Suppressor macrophage treated with lipopolysaccharide for 4 hours (primary cell): ENCODE measurements at regions not wholly inside any gene's neighbourhood (a gene's known extent, or its start where the extent isn't known, plus 50 kb on each side); places are given as distances from the start of the nearest gene placed in this dataset.

Source experiments
- DNase-seq: peaks from one replicate; pipeline ENCODE4 v3.0.0-alpha.2; 2020

DNA sequence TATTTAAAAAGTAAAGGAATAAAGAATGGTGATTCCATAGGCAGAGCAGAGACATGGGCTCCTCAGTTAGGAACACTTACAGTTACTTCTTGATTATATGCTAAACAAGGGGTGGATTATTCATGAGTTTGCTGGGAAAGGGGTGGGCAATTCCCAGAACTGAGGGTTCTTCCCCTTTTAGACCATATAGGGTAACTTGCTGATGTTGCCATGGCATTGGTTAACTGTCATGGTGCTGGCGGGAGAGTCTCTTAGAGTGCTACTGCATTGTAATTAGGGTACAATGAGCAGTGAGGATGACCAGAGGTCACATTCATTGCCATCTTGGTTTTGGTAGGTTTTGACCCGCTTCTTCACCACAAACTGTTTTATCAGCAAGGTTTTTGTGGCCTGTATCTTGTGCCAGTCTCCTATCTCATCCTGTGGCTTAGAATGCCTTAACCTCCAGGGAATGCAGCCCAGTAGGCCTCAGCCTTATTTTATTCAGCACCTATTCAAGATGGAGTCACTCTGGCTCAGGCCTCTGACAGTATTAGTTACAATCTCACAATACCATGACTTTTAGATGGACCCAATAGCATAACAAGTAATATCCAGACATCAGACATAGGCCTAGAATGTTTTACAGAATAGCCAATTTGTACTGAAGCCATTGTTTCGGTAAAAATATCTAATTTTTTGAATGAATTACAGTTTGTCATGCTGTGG, 106.8 kb downstream of the ZBTB18 start:
- peak; percentile 23 for DNase-seq

DNA sequence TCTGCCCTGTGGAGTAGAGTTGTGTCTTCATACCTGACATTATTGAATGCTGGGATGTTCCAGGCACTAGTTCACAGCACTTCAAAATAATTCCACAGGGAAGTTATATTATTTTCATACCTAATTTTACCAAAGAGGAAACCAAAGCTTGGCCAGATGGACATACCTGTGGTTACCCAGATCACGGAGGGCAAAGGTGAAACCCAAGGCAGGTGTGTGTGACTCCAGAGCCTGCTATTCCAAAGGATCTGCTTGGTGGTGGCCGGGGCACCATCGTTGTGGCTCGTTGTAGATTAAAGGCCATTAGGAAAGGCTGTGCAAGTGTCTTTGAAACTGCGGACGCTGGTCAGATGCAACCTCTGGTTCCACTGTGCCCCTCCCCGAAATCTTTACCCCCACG, 108.6 kb downstream of the ZBTB18 start:
- no peak for DNase-seq

DNA sequence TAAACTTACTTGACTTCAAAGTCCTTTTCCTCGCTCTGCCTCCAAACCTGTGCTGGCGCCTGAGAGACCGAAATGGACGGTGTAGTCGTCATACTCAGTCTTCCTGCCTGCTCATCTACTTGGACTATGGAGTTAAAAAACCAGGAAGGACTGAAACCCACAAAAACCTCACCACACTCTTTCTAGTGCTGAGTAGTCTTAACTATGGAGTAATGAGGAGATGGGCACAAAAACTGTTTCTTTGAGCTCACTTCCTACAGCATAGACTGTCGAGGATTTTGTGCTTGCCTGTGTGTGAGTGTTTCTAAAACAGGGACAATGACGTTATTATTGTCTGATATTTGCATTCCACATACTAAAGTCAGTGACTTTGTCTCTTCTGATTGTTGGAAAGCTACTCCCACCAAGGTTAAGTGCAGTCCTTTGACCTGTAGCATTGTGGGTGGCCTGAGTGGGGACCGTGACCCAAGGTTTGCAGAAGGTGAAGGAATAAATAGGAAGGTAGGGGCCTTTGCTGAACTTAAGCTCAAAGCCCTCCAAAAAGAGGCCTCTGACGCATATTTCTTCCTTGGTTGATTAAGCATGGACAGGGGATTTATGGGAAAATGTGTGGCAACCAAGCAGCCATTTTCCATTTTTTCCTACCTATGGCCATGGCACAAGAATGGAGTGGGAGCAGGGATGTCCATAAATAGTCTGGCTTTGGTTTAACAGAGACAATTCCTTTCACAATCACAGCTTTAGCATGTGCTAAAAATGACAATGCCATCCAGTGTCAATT, 109.6 kb downstream of the ZBTB18 start:
- DNase-seq: peak; percentile 58

DNA sequence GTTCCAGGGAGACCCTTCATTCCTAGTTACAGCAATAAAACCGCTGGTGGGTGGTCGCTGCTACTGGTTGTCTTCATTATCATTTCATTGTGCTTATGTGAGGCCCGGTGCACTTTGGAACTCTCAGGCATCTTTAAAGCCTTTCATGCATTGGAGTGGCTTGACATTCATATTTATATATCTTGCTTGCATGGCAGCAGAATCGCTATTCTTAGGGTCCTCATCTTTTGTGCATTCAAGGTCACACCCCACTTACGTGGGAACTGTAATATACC, 110.1 kb downstream of the ZBTB18 start:
- DNase-seq: no peak

DNA sequence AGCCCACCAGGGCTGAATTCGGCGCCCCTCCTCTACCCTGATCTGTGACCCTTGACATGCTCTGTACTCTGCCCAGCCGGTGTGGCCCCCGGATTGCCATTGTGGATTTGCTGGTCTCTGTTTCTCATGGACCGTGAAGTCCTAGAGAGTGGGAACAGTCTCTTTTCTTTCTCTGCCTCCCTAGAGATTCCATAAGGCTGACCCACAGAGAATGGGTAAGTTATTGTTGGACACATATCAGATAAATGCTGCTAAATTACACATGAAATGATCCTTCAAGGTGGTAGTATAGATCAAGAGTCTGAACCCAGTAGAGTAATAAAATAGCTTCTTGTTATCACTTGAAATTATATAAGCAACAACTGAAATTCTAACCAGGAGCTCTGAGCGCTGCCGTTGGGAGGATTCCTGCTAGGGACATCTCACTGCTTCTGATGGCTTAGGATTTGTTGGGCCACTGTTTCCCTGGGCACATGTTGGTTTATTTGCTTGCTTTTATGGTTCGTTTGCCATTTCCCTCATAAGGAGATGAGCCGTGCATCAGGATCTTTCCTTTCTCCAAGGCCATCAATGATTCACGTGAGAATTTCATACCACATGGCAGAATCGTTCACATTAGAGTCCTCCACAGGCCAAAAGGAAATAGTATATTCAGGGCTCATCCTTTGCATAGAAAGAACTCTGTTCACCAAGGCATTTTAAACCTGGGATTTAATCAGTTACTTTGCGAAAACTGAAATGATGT, 111.9 kb downstream of the ZBTB18 start:
- DNase-seq: no peak

DNA sequence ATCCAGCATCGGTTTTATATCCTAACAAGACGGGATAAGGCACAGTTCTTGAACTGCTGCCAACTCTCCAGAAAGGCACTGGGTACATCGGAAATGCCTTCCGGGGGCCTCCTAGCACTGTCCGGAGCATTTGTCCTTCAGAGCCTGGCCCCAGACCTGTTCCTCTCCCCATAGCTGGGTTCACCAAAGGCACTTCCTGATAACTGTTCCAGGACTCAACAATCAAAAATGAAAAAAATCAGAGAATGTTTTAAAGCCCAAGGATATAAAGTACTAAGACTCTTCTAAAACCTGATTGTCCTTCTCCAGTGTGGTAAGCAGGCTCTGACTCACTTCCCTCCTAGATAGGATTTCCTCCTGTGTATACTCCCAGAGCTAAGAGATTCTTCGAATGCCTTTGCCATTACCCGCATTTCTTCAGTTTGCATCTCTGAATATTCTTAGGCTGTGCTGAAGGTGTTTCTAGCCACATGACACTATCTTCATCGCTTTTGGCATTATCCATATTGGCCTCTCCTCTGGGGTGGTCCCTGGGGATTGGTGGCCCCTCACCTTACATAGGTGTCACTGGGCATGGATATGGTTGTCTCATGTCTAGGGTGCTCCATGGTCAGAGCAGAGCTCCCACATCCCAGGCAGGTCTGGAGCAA, 112.9 kb downstream of the ZBTB18 start:
- DNase-seq: no peak

DNA sequence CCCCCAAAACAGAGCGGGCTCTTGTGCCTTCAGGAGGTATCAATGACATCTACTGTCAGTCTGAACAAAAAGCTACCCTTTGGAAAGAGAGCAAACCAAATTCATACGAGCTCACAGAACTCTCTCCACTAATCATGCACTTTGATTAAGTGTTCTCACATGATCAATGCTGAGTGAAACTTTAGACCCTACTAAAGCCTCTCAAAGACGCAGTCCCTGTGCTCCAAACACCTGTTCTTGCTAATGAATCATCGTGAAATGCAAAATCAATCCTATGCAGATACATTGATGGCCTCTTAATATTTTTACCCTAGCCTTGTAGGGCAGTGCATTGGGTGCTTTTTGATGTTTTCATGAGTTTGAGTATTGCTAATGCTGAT, 113.4 kb downstream of the ZBTB18 start:
- no peak for DNase-seq

DNA sequence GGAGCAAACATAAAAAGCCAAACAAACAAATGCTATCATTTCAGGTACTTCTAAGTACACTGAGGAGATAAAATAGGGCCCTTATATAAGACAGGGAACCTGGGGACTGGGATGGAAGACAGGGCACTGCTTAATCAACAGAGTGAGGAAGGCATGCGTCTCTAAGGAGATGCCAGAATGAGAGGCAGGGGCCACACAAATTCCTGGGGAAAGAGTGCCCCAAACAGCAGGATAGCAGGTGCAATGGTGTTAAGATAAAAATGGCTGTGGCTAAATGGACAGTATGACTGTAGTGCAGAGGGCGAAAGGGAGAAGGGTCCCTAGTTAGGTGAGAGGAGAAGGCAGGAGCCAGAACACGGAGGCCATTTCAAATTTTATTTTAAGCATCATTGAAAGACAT, 113.9 kb downstream of the ZBTB18 start:
- no peak for DNase-seq

DNA sequence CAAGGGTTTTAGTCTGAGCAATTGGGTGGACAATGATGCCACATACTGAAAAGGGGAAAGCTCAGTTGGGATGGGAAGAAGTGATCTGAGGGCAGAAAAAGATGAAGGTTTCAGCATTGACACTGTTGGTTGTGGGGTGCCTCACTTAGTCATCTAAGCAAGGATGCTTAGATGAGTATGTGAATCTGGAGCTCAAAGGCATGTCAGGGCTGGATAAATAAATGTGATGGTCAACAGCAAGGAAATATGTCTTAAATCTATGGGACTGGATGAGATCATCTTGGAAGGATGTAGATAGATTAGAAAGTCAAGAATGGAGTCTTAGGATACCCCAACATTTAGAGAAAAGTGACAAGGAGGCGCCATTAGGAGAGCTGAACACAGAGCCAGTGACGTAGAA, 114.6 kb downstream of the ZBTB18 start:
- DNase-seq: no peak

DNA sequence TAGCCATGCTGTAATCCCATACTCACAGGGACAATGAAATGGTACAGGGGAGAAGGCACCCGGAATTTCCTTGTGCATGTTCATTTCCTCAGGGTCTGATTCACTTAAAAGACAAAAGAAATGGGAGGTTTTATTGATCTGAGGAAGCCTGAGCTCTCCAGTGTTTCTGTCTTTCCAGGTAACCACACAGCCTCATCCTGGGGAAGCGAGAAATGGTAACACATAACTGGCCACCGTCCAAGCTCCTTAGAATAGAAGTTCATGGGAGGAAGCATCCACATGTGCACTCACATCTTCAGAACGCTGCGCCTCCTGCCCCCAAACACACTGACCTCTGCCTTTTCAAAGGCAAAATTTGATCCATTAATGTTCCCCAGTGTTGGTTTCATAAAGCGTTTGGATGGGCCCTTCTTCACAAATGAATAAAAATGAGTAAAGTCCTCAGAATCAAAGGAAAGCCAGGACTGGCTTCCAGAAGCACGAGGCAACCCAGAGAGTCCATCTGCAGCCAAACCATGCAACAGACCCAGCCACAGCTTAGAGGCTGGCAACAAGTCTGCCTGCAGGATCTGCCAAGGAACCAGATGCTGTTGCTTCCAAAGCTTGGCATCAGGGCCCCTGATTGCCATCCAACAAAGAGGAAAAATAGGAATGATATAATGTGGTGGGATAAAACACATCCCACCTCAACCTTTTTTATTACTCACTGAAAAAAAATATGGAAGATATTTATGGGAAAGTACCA, 120.3 kb downstream of the ZBTB18 start:
- DNase-seq: no peak

DNA sequence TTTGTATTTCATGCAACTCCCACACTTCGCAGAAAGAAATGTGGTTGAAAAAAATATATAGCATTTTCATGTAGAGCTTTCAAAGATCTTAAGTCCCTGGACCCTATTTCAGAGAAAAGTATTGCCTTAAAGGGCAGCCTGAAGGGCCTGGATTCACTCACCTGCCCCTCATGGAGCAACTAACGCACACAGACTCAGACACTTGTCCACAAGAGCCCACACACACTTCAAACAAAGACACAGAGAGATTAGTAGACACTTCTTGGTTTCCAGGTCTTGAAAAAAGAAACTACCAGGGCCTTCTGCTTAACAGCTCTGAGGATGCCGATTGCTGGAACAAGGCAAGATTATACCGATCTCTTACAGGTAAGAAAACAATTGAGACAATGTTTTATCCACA, 122.2 kb downstream of the ZBTB18 start:
- DNase-seq: no peak

DNA sequence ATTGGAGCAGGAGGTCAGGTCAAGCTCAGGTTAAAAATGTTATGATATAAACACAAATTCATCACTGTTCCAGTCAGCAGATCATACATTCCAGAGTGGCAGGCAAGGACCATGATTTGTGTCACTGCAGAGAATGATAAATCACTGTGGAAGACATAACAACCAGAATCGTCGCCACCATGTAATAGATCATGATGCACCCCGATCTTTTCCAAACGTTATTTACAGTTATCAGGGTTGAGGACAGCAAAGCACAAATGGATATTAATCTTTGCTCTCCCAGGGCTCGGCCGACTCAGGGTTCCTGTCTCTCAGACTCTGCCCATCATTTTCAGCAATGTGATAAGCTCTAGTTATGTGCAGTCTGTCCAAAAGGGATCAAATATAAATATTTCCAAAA, 122.7 kb downstream of the ZBTB18 start:
- no peak for DNase-seq

DNA sequence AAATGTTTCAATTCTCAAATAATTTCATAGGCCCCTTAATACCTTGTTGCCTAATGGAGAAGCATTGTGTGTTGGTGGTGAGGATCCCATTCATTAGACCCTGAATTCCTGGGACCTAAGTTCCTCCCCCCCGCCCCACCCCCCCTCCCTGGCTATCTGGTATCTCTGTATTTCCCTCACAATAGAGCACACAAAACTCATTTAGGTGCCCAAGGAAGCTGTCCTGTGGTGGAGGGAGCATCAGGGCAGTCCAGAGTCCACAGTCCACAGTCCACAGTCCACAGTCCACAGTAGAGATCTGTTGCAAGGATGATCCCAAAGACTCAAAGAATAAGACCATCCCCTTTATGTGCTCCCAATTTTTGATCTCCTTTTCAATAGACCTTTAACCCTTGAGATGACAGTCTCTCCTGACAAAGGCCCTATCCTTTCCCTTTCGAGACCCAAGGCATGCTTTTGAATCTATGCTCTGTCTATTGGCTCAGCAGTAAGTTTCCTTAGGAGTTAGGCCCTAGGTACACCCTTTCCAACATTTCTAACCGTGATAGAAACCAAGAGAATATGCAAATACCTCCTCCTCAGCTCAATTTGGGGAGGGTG, 123.9 kb downstream of the ZBTB18 start:
- no peak for DNase-seq

DNA sequence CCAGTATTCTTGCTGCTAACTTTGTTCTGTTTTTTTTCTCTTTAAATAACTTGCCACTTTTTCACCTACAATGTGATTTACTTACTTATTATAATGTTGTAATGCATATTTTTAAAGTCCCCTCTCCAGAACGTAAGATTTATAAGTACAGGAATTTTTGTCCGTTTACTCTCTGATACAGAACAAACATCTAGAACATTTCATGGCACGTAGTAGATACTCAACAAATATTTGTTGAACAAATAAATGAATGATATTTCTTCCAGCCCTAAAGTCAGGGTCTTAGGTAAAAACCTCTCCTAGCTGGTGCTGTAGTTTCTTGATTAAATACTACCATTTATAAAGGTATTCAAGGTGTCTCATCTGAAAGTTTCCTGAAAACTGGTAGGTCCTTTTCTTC, 125.1 kb downstream of the ZBTB18 start:
- no peak for DNase-seq

DNA sequence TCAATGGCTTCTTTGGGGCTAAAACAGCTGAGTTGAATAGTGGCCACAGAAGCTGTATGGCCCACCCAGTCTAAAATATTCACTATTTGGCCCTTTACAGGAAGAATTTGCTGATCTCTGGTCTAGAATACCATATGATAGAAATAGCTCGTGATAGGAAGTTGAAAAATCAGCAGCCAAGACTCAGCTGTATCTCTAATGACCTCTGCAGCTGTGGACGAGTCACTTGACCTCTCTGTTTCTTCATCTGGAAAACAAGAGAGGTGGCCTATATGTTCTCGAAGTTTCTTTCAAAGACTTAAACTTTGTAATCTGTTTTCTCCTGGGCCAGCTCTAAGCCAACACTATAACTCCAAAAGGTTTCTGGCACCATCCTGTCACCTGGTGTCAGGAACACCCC, 129.2 kb downstream of the ZBTB18 start:
- no peak for DNase-seq

DNA sequence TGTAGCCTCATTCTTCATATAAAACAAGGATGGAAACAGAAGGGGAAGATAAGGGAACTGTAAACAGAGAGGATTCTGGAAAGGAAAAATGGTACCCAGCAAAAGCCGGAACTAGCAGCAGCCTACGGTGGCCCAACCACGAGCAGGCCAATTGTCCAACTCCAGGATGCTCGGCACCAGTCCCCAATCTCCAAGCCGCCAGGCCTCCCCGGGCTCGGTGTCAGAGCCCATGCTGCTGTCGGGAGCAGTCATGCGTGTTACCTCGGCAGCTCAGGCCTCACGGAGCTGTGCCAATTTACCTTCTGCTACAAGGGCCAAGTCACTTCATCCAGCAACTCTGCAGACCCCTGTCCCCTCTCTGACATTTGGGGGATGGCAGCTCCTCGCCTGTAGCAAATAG, 130.8 kb downstream of the ZBTB18 start:
- DNase-seq: no peak

DNA sequence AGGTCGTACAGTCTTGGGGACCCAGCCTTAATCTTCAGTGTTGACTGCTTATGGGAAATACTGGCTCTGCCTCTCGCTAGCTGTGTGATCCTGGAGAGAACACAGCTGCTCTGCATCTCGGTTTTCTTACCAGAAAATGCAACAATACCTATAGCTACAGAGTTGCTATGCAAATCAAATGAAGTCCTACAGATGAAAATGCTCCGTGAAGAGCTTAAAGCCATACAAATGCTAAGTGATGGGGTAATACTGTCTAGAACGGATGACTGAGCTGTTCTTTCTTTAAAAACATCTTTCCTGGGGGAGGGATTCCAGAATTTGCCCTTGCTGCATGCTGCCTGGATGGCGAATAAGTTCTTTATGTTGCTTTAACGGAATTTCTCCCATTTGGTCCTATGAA, 132.0 kb downstream of the ZBTB18 start:
- no peak for DNase-seq

DNA sequence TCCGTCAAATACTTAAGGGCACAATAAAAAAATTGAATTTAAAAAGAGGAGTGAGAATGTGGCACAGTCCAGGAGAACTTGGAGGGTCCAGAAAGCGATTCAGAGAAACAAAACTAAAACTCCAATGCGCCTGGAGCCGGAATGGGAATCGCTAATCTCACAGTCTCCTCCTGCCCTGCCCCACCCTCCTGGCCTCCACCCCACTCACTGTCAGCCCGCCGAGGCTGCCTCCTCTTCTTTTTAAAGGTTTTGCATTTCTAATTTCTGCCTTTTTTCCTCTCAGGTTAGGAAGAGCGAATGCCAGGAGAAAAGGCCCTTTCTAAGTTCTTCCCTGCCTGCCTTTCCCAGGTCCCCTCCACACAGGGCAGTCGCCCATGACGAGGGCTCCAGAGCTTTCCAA, 135.3 kb downstream of the ZBTB18 start:
- DNase-seq: no peak

DNA sequence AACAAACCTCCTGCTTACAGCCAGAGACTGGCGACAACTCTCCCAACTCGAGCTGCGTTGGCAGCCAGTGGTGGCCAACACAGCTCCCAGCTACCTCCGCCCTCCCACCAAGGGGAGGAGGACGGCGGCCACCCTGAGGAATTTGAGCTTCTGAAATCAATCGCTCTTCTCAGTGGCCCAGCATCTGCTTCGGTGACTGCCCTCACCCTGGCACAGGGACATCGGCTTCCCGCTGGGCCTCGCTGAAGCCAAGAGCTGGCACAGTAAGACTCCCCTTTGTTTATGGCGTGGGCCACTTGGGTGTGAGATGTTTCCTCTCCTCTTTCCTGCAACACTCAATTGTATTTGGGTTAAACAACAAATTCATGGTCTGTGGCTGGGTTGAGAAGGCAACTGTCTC, 136.2 kb downstream of the ZBTB18 start:
- no peak for DNase-seq

DNA sequence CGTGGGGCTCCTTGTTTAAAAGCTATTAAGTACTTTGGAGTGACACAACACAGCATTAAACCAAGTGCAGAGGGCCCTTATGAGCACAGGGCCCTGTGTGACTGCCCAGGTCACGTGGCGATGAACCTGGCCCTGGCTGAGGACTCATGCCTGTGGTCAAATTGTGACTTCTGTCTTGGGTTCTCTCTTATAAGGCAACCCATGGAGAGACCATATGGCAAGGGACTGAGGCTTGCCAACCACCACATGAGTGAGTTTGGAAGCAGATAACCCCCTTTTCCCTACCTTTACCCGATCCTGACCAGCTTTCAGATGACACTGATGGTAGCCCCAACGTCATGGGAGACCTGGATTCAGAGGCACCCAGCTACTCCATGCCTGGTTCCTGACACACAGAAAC, 140.5 kb downstream of the ZBTB18 start:
- no peak for DNase-seq

DNA sequence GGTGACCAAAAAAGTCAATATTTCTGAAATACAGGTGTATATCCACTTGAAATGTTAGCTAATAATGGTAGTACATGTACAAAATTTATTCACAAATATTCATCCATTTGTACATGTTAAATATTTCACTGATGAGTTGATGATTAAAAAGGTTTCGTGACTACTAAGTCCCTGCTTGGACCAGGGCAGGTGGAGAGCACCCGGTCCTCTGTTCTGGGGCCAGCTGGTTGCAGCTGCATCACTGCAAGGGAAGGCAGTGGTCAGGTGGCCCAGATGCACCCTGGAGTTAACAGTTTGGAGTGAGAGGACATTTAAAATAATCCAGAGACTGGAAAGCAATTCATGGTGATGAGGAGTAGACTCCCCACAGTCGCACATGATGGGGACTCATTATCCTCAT, 141.2 kb downstream of the ZBTB18 start:
- DNase-seq: no peak

DNA sequence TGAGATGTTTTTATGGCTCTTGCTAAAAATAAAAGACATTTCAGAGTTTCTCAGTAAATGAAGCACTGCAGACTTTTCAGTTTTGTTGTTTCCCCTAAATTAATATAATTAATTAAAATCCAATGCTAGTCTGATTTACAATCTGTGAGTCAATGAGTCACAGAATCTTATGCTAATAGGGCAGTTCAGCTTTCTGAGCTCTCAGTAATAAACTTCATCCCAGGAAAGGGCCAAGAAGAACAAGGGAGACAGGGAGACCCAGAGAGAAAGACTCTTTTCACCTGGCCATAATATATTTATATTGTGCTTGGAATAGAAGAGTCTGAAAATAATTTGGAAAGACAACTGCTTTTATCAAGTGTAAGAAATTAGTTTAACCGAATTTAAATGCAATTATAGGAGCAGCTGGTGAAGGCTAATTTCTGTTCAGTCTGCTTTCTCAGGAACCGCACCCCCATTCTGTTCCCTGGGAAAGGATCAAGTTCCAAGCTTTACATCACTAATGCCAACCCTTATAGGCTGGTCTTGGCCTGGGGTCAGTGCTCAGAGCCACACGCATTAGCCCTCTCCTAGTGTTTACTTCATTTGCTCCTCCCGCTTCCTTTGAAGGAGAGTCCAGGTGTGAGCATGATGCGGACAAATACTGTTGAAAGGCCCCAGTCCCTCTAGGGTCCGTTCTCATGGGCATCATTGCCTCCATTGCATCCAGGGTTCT, 145.6 kb downstream of the ZBTB18 start:
- no peak for DNase-seq
